PC-9 (cell line): ENCODE measurements at regions not wholly inside any gene's neighbourhood (a gene's known extent, or its start where the extent isn't known, plus 50 kb on each side); places are given as distances from the start of the nearest gene placed in this dataset.
"Not testable (repeated sequence)": the region's sequence is repeated elsewhere in the genome, so short reads cannot be mapped to it uniquely, and the experiment has no call there.

Experiments
- BruUV-seq: library from RNA; stranded (reverse); fragments of 400-500 nt; replicated peaks from 2 replicates; lab custom pipeline; 2021; lab: Mats Ljungman, UMichigan
- CTCF ChIA-PET: fragments of 300-600 bp; sonication (Branson Sonifier 250); formaldehyde crosslinking; loops from one replicate; lab custom pipeline; 2022; ENCODE audit warnings: antibody characterized with exemption; lab: Charles Lee
- POLR2A ChIA-PET: fragments of 300-600 bp; sonication (Branson Sonifier 250); formaldehyde crosslinking; loops from one replicate; lab custom pipeline; 2022; ENCODE audit warnings: antibody characterized with exemption; ENCODE audit not compliant: unreplicated experiment; lab: Charles Lee
- DNase-seq, 2 experiments: peaks; one replicate each; pipeline versions ENCODE4 v3.0.0 to v3.0.0-alpha.2; 2015 to 2022; ENCODE audit warnings: mixed read lengths in 1 of 2
- H2AFZ ChIP-seq: fragments of 200-600 bp; sonication (generic); 2 replicates; pipeline ENCODE4 v1.8.1; 2017; ENCODE audit warnings: antibody characterized with exemption
- H3F3A ChIP-seq: fragments of 200-600 bp; sonication (generic); 2 replicates; pipeline ENCODE4 v1.8.1; 2017; ENCODE audit warnings: antibody characterized with exemption, mild to moderate bottlenecking, low read depth; ENCODE audit not compliant: insufficient read depth
- H3K27ac ChIP-seq: fragments of 200-600 bp; sonication (generic); 2 replicates; pipeline ENCODE4 v1.6.1; 2016; ENCODE audit warnings: mixed run types
- H3K27me3 ChIP-seq: fragments of 200-600 bp; sonication (generic); 2 replicates; pipeline ENCODE4 v1.6.1; 2016; ENCODE audit warnings: low read depth, mixed run types; ENCODE audit not compliant: insufficient read depth
- H3K36me3 ChIP-seq: fragments of 200-600 bp; sonication (generic); 2 replicates; pipeline ENCODE4 v1.6.1; 2016; ENCODE audit warnings: low read depth, mixed run types
- H3K4me1 ChIP-seq: fragments of 200-600 bp; sonication (generic); replicated peaks from 2 replicates; pipeline ENCODE4 v1.6.1; 2016; ENCODE audit warnings: mixed run types; ENCODE audit not compliant: insufficient read depth
- H3K4me2 ChIP-seq: fragments of 200-600 bp; sonication (generic); 2 replicates; pipeline ENCODE4 v1.6.1; 2017; ENCODE audit warnings: mixed run types
- H3K4me3 ChIP-seq: fragments of 200-600 bp; sonication (generic); 2 replicates; pipeline ENCODE4 v1.6.1; 2016; ENCODE audit warnings: mixed run types
- H3K79me2 ChIP-seq: fragments of 200-600 bp; sonication (generic); 2 replicates; pipeline ENCODE4 v1.6.1; 2017; ENCODE audit warnings: low read depth, mixed run types
- H3K9me2 ChIP-seq: fragments of 200-600 bp; sonication (generic); 2 replicates; pipeline ENCODE4 v1.8.1; 2017; ENCODE audit warnings: mild to moderate bottlenecking; ENCODE audit not compliant: insufficient read depth
- H3K9me3 ChIP-seq: fragments of 200-600 bp; sonication (generic); 2 replicates; pipeline ENCODE4 v1.8.1; 2016; ENCODE audit warnings: low read depth; ENCODE audit not compliant: insufficient read depth
- H4K20me1 ChIP-seq: fragments of 200-600 bp; sonication (generic); 2 replicates; pipeline ENCODE4 v1.8.1; 2017; ENCODE audit not compliant: insufficient read depth
- intact Hi-C: fragments of 100-400 bp; cut with micrococcal nuclease; formaldehyde crosslinking; loops from one replicate; pipeline ENCODE4 v1.10.0; 2022; ENCODE audit not compliant: unreplicated experiment

DNA sequence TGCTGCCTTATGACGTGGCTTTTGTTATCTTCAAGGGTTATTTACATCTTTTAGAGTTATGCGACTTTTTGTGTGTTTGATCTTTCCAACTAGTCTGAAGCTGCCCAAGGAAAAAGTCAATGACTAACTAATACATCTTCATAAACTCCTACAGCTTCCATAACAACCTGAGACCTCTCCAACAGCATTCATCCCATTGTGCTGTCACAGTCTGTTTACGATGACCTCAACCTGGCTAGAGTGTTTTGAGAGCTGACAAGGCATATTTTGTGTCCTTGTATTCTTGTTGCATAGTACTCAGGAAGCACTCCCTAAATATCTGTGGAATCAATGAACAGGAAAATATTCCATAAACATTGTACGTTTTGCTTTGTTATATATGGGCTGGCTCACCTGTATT lies 100.2 kb upstream of the NBPF26 start:
- H3K9me3 ChIP-seq, H3K4me2 ChIP-seq, intact Hi-C loops, H3K4me3 ChIP-seq, H3K9me2 ChIP-seq, H4K20me1 ChIP-seq, H2AFZ ChIP-seq, BruUV-seq, CTCF ChIA-PET, H3K27me3 ChIP-seq, DNase-seq, H3K27ac ChIP-seq, H3F3A ChIP-seq, POLR2A ChIA-PET, H3K79me2 ChIP-seq, H3K36me3 ChIP-seq, H3K4me1 ChIP-seq: not testable (repeated sequence)

DNA sequence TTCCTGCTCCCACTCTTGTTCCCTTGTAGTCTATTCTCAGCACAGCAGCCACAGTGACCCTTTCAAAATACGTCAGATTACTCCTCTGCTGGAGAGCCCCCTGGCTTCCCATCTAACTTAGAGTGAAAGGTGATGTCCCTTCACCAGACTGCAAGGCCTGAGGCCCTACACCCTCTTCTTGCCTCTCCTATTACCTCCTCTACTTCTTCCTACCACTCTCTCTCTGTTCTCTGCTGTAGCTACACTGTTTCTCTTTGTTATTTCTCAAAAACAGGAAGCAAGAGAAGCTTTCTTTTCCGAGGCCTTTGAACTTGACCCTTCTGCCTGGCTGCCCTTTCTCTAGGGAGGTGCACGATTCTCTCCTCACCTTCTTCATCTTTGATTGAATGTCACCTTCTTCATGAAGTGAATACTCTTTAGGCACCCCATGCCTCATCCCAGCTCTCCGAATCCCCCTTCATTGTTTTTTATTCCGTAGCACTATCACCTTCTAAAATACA lies 99.1 kb upstream of the NBPF26 start:
- POLR2A ChIA-PET, H3K27me3 ChIP-seq, H3K9me2 ChIP-seq, H3K4me1 ChIP-seq, DNase-seq, H3K4me2 ChIP-seq, H3F3A ChIP-seq, H3K27ac ChIP-seq, H4K20me1 ChIP-seq, H3K79me2 ChIP-seq, H2AFZ ChIP-seq, H3K9me3 ChIP-seq, H3K4me3 ChIP-seq, BruUV-seq, intact Hi-C loops, H3K36me3 ChIP-seq, CTCF ChIA-PET: not testable (repeated sequence)

DNA sequence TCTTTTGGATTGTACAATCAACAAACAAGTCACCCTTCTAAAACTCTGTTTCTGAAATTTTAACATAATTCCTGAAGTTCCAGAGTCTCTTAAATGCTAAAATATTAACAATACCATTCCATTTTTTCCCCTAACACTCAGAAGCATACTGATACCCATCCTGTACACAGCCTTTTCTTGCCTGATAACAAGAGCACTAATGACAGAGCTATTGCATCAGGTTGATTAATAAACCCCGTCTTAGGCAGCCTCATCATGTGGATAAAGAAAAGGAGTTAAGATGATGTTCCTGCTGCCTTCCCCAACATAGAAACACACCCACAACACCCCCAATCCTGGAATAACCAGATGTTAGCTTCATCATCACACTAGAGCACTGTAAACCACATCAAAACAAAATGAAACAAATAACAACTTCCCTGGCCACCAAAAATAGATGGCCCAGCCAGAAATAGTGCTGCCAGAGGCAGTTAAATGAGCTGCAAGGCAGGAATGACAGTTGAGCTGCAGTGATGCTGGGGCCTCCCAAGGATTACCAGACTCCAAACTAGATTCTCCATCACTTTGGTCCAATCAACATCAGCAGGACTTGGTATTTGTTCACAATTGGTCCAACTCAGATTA lies 93.8 kb upstream of the NBPF26 start:
- H3K27me3 ChIP-seq, H3K9me2 ChIP-seq, DNase-seq, H3K9me3 ChIP-seq, POLR2A ChIA-PET, H3K79me2 ChIP-seq, H3K4me2 ChIP-seq, intact Hi-C loops, H3F3A ChIP-seq, H3K4me1 ChIP-seq, H3K27ac ChIP-seq, H3K36me3 ChIP-seq, H2AFZ ChIP-seq, BruUV-seq, H4K20me1 ChIP-seq, H3K4me3 ChIP-seq, CTCF ChIA-PET: not testable (repeated sequence)

DNA sequence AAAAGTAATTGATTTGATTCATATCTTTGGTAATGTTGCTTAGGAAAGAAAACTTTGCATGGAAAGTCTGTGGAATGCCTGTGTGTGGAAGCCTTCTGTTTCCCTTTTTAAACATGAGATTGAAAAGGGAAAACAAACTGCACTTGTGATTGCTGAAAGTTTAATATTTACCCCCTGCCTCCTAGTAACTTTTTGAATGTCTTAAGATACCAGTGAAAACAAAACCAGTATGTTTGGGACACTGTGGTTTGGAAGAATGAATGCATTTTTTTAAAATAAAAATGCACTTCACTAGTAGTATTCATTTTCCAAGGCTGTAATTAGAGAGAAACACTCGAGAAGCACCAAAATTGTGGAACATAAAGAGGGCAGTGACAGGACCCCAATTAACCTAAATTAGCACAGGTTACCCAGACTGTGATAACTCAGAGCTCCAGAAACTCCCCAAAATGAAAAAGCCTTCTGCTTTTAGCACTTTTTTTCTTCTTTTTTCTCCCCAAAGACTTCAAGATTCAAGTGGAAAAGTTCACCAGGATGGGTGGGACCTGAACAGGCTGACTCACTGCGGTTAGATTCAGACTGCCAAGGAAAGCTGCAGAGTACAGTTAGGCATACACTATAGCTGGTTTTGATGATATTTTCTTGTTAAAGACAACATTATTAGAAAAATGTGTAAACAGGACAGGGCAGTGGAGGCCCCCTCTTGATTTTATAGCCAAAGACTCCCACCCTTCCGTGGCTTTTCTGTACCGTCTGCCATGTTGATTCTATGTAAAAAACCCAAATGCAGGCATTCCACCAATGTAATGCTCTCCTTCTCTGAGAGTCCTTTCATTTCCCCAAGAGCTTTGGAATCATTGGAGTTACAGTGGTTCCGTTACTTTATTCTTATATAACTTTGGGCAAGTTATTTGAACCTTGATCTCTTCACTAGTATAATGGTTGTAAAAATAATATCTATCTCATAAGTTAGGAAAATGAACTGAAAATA lies 88.6 kb upstream of the NBPF26 start:
- H3K79me2 ChIP-seq, BruUV-seq, intact Hi-C loops, H3K4me1 ChIP-seq, H2AFZ ChIP-seq, CTCF ChIA-PET, H3K27ac ChIP-seq, H3F3A ChIP-seq, H3K36me3 ChIP-seq, H3K4me2 ChIP-seq, POLR2A ChIA-PET, H3K9me3 ChIP-seq, H3K9me2 ChIP-seq, H3K27me3 ChIP-seq, H4K20me1 ChIP-seq, DNase-seq, H3K4me3 ChIP-seq: not testable (repeated sequence)

DNA sequence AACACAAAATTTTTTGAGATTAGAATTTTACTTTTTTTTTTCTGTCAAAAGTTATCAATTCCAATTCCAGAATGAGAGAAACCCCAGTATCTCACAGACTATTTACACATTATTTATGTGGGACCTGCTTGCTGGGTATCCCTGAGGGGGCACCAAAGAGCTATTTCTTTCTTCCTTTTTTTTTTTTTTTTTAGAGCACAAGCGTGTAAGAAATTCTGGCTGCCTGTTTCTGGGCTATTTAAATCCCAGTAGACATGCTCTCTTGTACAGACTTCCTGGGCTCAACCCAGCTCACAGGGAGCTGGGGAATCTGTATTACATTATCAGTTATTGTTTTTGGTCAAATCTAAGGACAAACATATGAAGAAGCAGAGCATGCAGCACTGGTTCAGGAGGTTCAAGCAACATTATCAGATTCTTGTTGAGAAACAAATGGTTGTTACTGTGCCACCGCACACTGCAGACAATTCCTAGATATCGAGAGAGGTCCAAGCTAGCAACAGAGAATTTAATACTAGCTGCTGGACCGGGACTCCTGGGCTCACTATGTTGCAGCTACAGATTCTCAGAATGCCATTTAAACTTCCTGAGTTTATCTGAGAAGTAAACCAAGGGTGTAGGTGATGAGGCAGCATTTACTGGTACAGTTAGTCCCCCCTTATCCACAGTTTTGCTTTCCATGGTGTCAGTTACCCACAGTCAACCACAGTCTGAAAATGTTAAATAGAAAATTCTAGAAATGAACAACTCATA lies 83.3 kb upstream of the NBPF26 start:
- BruUV-seq, H2AFZ ChIP-seq, H3K4me1 ChIP-seq, H3K4me3 ChIP-seq, H3K27me3 ChIP-seq, H3F3A ChIP-seq, H4K20me1 ChIP-seq, H3K4me2 ChIP-seq, H3K79me2 ChIP-seq, CTCF ChIA-PET, DNase-seq, H3K9me2 ChIP-seq, H3K36me3 ChIP-seq, intact Hi-C loops, POLR2A ChIA-PET, H3K9me3 ChIP-seq, H3K27ac ChIP-seq: not testable (repeated sequence)

DNA sequence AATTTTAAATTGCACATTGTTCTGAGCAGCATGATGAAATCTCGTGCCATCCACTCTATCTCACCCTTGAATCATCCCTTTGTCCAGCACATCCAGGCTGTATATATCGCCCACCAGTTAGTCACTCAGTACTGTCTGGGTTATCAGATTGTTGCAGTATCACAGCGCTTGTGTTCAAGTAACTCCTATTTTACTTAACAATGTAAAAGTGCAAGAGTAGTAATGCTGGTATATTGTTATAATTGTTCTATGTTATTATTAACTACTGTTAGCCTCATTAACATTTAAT lies 82.8 kb upstream of the NBPF26 start:
- H3K79me2 ChIP-seq, H3K27me3 ChIP-seq, BruUV-seq, H2AFZ ChIP-seq, DNase-seq, H3K4me1 ChIP-seq, H3F3A ChIP-seq, H3K9me2 ChIP-seq, H3K9me3 ChIP-seq, intact Hi-C loops, H3K27ac ChIP-seq, H3K36me3 ChIP-seq, H4K20me1 ChIP-seq, CTCF ChIA-PET, H3K4me3 ChIP-seq, H3K4me2 ChIP-seq, POLR2A ChIA-PET: not testable (repeated sequence)

DNA sequence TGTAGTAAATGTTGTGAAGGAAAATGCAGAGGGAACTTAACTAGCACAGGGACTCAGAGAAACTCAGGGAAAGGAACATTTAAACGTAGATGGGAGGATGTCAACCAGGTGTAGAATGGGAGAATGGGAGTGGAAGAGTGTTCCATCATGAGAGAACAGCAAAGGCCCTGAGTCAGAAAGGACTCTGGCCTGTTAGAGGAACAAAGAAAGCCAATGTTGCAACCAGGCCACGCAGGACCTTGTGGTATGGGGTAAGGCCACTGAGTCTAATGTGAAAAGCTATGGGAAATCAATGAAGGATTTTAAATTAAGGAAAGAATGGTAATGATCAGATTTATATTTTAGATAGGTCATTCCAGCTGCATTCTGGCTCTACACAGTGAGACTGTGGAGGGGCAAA lies 76.6 kb upstream of the NBPF26 start:
- H4K20me1 ChIP-seq, H3K9me2 ChIP-seq, H3K36me3 ChIP-seq, H3K4me2 ChIP-seq, H3K27ac ChIP-seq, H3K27me3 ChIP-seq, H3K79me2 ChIP-seq, POLR2A ChIA-PET, intact Hi-C loops, H2AFZ ChIP-seq, BruUV-seq, H3K9me3 ChIP-seq, CTCF ChIA-PET, DNase-seq, H3K4me1 ChIP-seq, H3F3A ChIP-seq, H3K4me3 ChIP-seq: not testable (repeated sequence)
